ENCODE measurements at regions not wholly inside any gene's neighbourhood (a gene's known extent, or its start where the extent isn't known, plus 50 kb on each side); places are given as distances from the start of the nearest gene placed in this dataset.

- TF ChIP-seq, protein P1, sequence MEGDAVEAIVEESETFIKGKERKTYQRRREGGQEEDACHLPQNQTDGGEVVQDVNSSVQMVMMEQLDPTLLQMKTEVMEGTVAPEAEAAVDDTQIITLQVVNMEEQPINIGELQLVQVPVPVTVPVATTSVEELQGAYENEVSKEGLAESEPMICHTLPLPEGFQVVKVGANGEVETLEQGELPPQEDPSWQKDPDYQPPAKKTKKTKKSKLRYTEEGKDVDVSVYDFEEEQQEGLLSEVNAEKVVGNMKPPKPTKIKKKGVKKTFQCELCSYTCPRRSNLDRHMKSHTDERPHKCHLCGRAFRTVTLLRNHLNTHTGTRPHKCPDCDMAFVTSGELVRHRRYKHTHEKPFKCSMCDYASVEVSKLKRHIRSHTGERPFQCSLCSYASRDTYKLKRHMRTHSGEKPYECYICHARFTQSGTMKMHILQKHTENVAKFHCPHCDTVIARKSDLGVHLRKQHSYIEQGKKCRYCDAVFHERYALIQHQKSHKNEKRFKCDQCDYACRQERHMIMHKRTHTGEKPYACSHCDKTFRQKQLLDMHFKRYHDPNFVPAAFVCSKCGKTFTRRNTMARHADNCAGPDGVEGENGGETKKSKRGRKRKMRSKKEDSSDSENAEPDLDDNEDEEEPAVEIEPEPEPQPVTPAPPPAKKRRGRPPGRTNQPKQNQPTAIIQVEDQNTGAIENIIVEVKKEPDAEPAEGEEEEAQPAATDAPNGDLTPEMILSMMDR (IDR thresholded peaks at IDR 0.05) = no peak
- no peak for TF ChIP-seq ZFX (IDR thresholded peaks at IDR 0.05; ENCODE audit: borderline replicate concordance)
- no peak overlapping the region for H3K27ac ChIP-seq
Measured at GRCh38 chr13:70191034-70191433, 82.8 kb upstream of the KLHL1 start.

DNA sequence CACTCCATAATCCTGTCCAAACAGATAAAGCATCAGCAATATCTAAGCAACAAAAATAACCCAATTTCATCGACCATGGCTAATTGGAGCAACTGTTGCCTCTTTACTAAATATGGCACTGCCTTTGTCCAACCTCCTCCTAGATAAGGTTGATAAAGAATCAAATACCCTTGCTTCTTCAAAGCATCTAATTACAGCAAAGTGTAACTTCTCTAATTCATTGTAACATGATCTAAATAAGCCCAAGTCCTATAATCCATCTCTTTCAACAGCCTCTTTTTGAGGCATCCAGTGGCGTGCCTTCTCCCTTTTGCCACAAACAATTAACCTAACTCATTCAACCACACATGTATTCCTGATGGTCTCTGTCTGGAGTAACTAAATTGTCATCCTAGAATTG, 81.7 kb upstream of the KLHL1 start:
- TF ChIP-seq, protein P1 (IDR thresholded peaks at IDR 0.05) = no peak
- TF ChIP-seq ZFX (IDR thresholded peaks at IDR 0.05; ENCODE audit: borderline replicate concordance) = no peak
- H3K27ac ChIP-seq = no peak overlapping the region

- no peak overlapping the region for H3K27ac ChIP-seq
- no peak for TF ChIP-seq ZFX (IDR thresholded peaks at IDR 0.05; ENCODE audit: borderline replicate concordance)
- TF ChIP-seq, protein P1 (IDR thresholded peaks at IDR 0.05) = no peak
Measured at GRCh38 chr13:70188567-70188966, 80.3 kb upstream of the KLHL1 start.

DNA sequence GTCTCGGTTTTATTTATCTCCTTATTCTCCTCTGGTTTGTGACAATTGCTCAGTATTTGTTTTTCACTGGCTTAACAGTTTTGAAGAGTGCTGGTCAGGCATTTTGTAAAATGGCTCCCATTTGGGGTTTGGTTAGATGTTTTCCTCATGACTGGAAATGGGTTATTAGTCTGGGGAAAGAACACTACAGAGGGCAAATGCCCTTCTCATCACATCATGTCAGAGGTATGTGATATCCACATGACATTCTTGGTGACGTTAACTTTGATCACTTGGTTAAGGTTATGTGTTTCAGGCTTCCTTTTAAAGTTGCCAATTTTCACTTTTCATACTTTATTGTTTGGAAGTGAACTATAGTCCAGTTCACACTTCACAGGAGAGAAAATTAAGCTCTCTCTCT, 74.8 kb upstream of the KLHL1 start:
- TF ChIP-seq ZFX (IDR thresholded peaks at IDR 0.05; ENCODE audit: borderline replicate concordance) = no peak
- TF ChIP-seq, protein P1 (IDR thresholded peaks at IDR 0.05) = no peak
- H3K27ac ChIP-seq = no peak overlapping the region
